ENCODE measurements at regions not wholly inside any gene's neighbourhood (a gene's known extent, or its start where the extent isn't known, plus 50 kb on each side); places are given as distances from the start of the nearest gene placed in this dataset.

DNA sequence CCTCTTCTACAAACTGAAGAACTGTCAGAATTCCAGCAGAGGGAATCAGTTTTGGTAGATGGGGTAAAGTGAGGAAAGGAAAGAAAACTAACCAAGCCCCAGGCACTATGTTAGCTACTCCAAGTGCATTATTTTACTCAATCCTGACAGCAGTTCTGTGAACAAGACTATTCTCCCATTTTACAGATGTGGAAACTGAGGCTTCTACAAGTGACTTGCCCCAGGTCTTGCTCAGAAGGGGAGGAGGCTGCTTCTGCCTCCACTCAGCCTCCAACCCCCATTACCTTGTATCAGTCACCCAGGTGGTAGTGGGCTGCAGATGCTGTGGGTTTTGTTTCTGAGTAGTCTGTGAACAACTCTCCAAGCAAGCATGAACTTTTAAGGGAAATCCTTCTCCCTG is 315.2 kb upstream of the MAF start:
- TF ChIP-seq CTCF (conservative IDR thresholded peaks at IDR 0.05; ENCODE audit: low read depth, low read length), result no peak
- no peak for TF ChIP-seq EZH2 (IDR thresholded peaks at IDR 0.05; ENCODE audit: low read length, unreplicated experiment)
- no peak for TF ChIP-seq EZH2phosphoT487 (IDR thresholded peaks at IDR 0.05; ENCODE audit: borderline replicate concordance, low read length)

Measured in PC-3 (cell line).